Anterior cingulate cortex (tissue), 58 donors: ENCODE measurements at regions not wholly inside any gene's neighbourhood (a gene's known extent, or its start where the extent isn't known, plus 50 kb on each side); places are given as distances from the start of the nearest gene placed in this dataset.

Experiments used
- DNase-seq, 58 donors: peaks; one replicate each; lab custom pipeline; 2025; lab: John Stamatoyannopoulos, UW

GRCh38 chr5:4537489-4537888 lies 602.6 kb upstream of the ADAMTS16 start:
- no peak for DNase-seq

GRCh38 chr5:4540375-4541173 lies 599.6 kb upstream of the ADAMTS16 start:
- no peak for DNase-seq

- DNase-seq = no peak
Measured at GRCh38 chr5:4541334-4541733, 598.8 kb upstream of the ADAMTS16 start.

- DNase-seq = no peak
Measured at GRCh38 chr5:4542145-4542778, 597.9 kb upstream of the ADAMTS16 start.

- no peak for DNase-seq
Measured at GRCh38 chr5:4544049-4544670, 596.0 kb upstream of the ADAMTS16 start.

- no peak for DNase-seq
Measured at GRCh38 chr5:4547547-4547946, 592.6 kb upstream of the ADAMTS16 start.

- DNase-seq = no peak
Measured at GRCh38 chr5:4548341-4548740, 591.8 kb upstream of the ADAMTS16 start.

DNA sequence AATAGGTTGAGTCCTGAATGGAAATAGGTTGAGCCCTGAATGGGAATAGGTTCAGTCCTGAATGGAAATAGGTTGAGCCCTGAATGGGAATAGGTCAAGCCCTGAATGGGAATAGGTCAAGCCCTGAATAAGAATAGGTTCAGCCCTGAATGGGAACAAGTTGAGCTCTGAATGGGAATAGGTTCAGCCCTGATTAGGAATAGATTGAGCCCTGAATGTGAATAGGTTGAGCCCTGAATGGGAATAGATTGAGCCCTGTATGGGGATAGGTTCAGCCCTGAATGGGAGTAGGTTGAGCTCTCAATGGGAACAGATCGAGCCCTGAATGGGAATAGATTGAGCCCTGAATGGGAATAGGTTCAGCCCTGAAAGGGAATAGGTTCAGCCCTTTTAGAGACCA lies 590.8 kb upstream of the ADAMTS16 start:
- no peak for DNase-seq

DNA sequence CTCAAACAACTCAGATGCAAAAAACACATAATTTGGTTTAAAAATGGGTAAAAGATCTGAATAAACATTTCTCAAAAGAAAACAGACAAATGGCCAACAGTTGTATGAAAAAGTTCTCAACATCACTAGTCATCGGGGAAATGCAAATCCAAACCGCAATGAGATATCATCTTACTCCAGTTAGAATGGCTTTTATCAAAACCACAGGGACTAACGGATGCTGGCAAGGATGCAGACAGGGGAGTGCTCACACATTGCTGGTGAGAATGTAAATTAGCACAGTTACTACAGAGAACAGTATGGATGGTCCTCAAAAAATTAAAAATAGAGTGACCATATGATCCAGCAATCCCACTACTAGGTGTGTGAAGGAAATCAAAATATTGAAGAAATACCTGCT lies 589.1 kb upstream of the ADAMTS16 start:
- DNase-seq = no peak

DNA sequence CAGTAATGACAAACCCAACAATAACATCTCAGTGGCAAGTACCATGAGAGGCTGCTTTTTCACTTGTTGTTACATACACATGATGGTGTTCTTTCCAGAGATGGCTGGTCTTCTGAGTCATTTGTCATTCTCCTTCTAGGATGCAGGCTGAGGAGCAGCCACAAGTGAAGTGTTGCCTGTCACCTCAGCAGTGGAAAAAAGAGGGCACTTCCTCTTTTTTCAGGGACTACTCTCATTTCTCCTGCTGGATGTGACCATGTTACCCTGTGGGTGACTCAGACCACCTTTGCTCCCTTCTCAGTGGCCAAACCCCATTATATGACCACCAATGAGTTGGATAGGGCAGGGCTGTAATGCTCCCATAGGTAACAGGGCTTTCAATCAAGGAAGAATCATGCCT lies 587.0 kb upstream of the ADAMTS16 start:
- DNase-seq = no peak

GRCh38 chr5:4553978-4554377 lies 586.2 kb upstream of the ADAMTS16 start:
- no peak for DNase-seq

DNA sequence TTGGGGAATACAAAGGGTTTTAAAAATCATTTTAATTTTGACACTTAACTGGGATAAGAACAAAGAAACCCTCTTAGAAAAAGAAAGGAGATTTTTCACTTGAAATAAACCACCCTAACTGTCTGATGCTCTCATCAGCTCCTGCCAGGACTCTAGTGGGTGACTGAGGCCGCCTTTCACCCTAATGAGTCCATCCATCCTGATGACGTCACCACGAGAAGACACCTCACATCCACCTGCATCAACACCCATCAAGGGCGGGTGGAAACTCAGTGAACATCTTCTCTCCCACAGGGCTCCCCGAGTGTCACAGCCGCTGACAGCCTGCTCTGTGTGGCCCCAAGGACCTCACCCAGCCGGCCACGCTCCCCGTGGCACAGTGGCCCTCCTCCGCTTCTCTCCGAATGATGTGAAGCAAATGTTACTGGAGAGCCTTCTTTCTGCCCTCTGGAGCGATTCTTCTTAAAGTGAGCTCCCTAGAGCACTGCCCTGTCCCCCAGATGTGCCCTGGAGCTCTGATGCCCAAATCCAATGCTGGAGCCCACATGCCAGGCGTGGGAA lies 584.3 kb upstream of the ADAMTS16 start:
- DNase-seq = no peak

DNA sequence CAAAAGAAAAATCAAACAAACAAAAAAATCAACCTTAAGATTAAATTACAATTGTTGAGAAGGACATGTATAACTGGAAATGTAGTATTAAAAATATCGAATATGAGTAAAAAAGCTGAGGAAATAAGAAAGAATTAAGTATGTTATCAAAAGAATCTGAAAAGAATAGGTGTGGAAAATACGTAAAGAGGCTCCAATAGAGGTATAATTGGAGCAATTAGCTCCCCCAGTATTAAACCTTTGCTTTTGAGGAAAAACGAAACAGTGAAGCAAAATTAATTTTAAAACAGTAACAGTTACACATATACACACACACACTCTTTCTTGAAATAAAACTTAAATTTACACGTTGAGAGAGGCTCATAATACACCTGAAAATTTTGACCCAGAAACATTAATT lies 578.7 kb upstream of the ADAMTS16 start:
- no peak for DNase-seq

DNA sequence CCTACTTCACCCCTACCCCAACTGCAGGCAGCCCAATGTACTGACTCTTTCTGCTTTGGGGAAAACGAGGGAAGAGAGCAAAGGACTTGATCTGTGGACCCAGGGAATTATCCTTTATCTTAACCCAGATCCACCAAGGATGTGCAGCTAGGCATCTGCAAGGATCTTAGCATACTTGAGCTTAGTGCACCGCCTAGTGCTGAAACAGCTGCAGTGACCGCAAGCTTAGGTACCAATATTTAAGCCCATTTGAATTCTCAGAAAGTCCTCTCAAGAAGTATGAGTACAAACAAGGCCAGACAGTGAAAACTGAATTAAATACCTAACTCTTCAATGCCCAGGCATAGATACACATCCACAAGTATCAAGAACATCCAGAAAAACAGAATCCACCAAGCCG lies 576.7 kb upstream of the ADAMTS16 start:
- DNase-seq = no peak

- DNase-seq = no peak
Measured at GRCh38 chr5:4570047-4570995, 569.8 kb upstream of the ADAMTS16 start.

DNA sequence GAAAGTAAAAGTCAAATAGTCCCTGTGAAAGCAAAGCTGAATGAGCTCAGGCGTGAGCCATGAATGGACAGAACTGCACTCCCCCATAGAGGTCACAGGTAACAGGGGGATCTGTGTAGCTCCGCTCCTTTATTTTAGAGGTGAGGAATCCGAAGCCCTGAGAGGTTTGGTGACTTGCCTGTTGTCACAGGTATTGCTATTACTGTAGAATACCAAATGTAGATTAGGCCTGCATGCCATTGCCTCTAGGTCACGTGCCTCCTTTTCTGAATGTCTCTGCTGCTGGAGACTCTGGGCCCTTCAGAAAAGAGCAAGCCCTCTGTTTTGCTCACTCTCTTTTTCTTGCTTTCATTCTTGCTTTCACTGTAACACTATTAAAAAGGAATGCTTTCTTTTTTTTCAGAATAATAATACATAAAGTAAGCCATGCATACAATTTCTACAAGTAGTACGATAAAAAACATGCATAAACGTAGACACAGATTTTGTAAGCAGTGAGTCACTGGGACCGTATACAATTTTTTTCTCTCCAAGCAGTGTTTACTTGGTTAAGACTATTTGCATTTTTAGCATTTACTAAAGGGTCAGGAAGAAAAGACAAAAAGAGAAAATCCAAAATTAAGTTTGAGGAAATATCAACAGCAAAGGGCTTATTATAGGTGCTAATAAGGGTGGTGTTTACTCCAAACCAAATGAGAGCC lies 568.7 kb upstream of the ADAMTS16 start:
- DNase-seq = no peak

GRCh38 chr5:4572311-4573100 lies 567.6 kb upstream of the ADAMTS16 start:
- DNase-seq = no peak

- DNase-seq = no peak
Measured at GRCh38 chr5:4575608-4576007, 564.5 kb upstream of the ADAMTS16 start.
